DND-41 (cell line): ENCODE measurements at regions not wholly inside any gene's neighbourhood (a gene's known extent, or its start where the extent isn't known, plus 50 kb on each side); places are given as distances from the start of the nearest gene placed in this dataset.

Experiments
- ATAC-seq: fragments of 200-7000 bp; cut with Tn5 transposase; 3 replicates; pipeline ENCODE4 v1.9.1; 2021; ENCODE audit warnings: low read depth; ENCODE audit not compliant: insufficient read depth
- DNase-seq: peaks from one replicate; pipeline ENCODE4 v3.0.0-alpha.2; 2020
- H2AFZ ChIP-seq: 2 replicates; pipeline ENCODE4 v1.6.0; 2012; ENCODE audit warnings: low read depth, low read length
- H3K27ac ChIP-seq: 2 replicates; pipeline ENCODE4 v1.5.1; 2012; ENCODE audit warnings: low read length, inconsistent platforms
- H3K27me3 ChIP-seq: fragments of 200-600 bp; sonication (generic); 2 replicates; pipeline ENCODE4 v1.6.0; 2012; ENCODE audit warnings: low read length, mild to moderate bottlenecking, inconsistent platforms; ENCODE audit not compliant: insufficient read depth, poor library complexity
- H3K36me3 ChIP-seq: 2 replicates; pipeline ENCODE4 v1.5.1; 2012; ENCODE audit warnings: low read length, inconsistent platforms; ENCODE audit not compliant: insufficient read depth
- H3K4me1 ChIP-seq: 2 replicates; pipeline ENCODE4 v1.5.1; 2012; ENCODE audit warnings: mild to moderate bottlenecking, low read length; ENCODE audit not compliant: insufficient read depth
- H3K4me2 ChIP-seq: 2 replicates; pipeline ENCODE4 v1.6.0; 2012; ENCODE audit warnings: mild to moderate bottlenecking, moderate library complexity, low read length, inconsistent platforms; ENCODE audit not compliant: insufficient read depth
- H3K4me3 ChIP-seq, 2 experiments: fragments of 200-600 bp in 1 of 2; shearing (Covaris generic) in 1 of 2; 2 replicates each; pipeline ENCODE4 v1.5.1; 2012 to 2016; ENCODE audit warnings: inconsistent platforms in 2 of 2, low read length in 2 of 2, mild to moderate bottlenecking in 2 of 2, low read depth in 1 of 2, moderate library complexity in 1 of 2
- H3K79me2 ChIP-seq: 2 replicates; pipeline ENCODE4 v1.6.0; 2012; ENCODE audit warnings: low read length, inconsistent platforms; ENCODE audit not compliant: insufficient read depth
- H3K9ac ChIP-seq: 2 replicates; pipeline ENCODE4 v1.6.0; 2012; ENCODE audit warnings: low read depth, mild to moderate bottlenecking, inconsistent platforms, low read length, moderate library complexity
- H3K9me3 ChIP-seq: 2 replicates; pipeline ENCODE4 v1.5.1; 2012; ENCODE audit warnings: low read length, moderate library complexity, mild to moderate bottlenecking, inconsistent platforms; ENCODE audit not compliant: insufficient read depth, severe bottlenecking
- H4K20me1 ChIP-seq: 2 replicates; pipeline ENCODE4 v1.6.0; 2012; ENCODE audit warnings: low read length; ENCODE audit not compliant: insufficient read depth
- CTCF ChIP-seq: IDR thresholded peaks from 2 replicates; pipeline ENCODE4 v1.5.1; 2012; ENCODE audit warnings: borderline replicate concordance, low read length, moderate library complexity, mild to moderate bottlenecking; ENCODE audit not compliant: poor library complexity, severe bottlenecking; ENCODE audit errors: extremely low read depth
- EZH2 ChIP-seq: IDR thresholded peaks from 3 replicates; pipeline ENCODE4 v1.6.1; 2012; ENCODE audit warnings: borderline replicate concordance, low read depth, mild to moderate bottlenecking, moderate library complexity, low read length, inconsistent platforms; ENCODE audit not compliant: severe bottlenecking

GRCh38 chr22:47434336-47435203 is 672.1 kb downstream of the TBC1D22A start:
- Histone ChIP-seq H3K27ac (no peak overlapping the region), H4K20me1 (no peaks in the 10 kb centered on the region), H3K27me3 (no peaks in the 10 kb centered on the region), H3K36me3 (no peaks in the 10 kb centered on the region), H2AFZ (no peak overlapping the region), H3K79me2 (no peaks in the 10 kb centered on the region), H3K9ac (no peak overlapping the region), H3K4me1 (no peaks in the 10 kb centered on the region), H3K9me3 (no peaks in the 10 kb centered on the region), H3K4me2 (no peak overlapping the region), H3K4me3 (no peak overlapping the region)
- ATAC-seq, result no peak
- no peak for DNase-seq
- TF ChIP-seq CTCF, result no peak
- no peak for TF ChIP-seq EZH2

GRCh38 chr22:47433627-47434026 is 671.2 kb downstream of the TBC1D22A start:
- Histone ChIP-seq H2AFZ (no peak overlapping the region), H3K36me3 (no peaks in the 10 kb centered on the region), H3K79me2 (no peaks in the 10 kb centered on the region), H3K4me2 (no peak overlapping the region), H3K4me1 (no peaks in the 10 kb centered on the region), H3K4me3 (no peak overlapping the region), H3K27ac (no peak overlapping the region), H3K9me3 (no peaks in the 10 kb centered on the region), H4K20me1 (no peaks in the 10 kb centered on the region), H3K9ac (no peak overlapping the region), H3K27me3 (no peaks in the 10 kb centered on the region)
- TF ChIP-seq EZH2 (no peak), CTCF (no peak)
- DNase-seq (no peak), ATAC-seq (no peak)

- Histone ChIP-seq H3K9me3 (no peaks in the 10 kb centered on the region), H3K36me3 (no peaks in the 10 kb centered on the region), H3K79me2 (no peaks in the 10 kb centered on the region), H4K20me1 (no peaks in the 10 kb centered on the region), H3K27me3 (no peaks in the 10 kb centered on the region), H3K4me1 (no peaks in the 10 kb centered on the region), H3K4me3 (no peak overlapping the region), H3K27ac (no peak overlapping the region), H3K9ac (no peak overlapping the region), H3K4me2 (no peak overlapping the region), H2AFZ (no peak overlapping the region)
- no peak for ATAC-seq
- TF ChIP-seq EZH2 (no peak), CTCF (no peak)
- DNase-seq, result no peak
Observed at GRCh38 chr22:47432683-47433082, 670.2 kb downstream of the TBC1D22A start.
